H1 (cell line): ENCODE measurements at regions not wholly inside any gene's neighbourhood (a gene's known extent, or its start where the extent isn't known, plus 50 kb on each side); places are given as distances from the start of the nearest gene placed in this dataset.

Source experiments
- CTCF ChIA-PET: fragments of 300-600 bp; sonication (Branson Sonifier 250); formaldehyde crosslinking; loops from one replicate; lab custom pipeline; 2021; ENCODE audit not compliant: partially characterized antibody; lab: Charles Lee
- POLR2A ChIA-PET: fragments of 300-600 bp; sonication (Branson Sonifier 250); formaldehyde crosslinking; loops from one replicate; lab custom pipeline; 2021; ENCODE audit warnings: inconsistent platforms; ENCODE audit not compliant: partially characterized antibody; lab: Charles Lee
- DNase-seq, 2 experiments: peaks; one replicate each; pipeline versions ENCODE4 v3.0.0 to v3.0.0-alpha.2; 2010 to 2022; ENCODE audit warnings: low spot score in 2 of 2, low read depth in 1 of 2, mixed read lengths in 1 of 2
- FAIRE-seq: peaks from 2 replicates; lab custom pipeline; 2011; peaks lifted over from hg19 to GRCh38; lab: Jason Lieb, UNC
- H2AFZ ChIP-seq: 2 replicates; pipeline ENCODE4 v1.8.1; 2012; ENCODE audit warnings: low read length, inconsistent platforms
- H2AK5ac ChIP-seq: 2 replicates; pipeline ENCODE4 v1.6.1; 2013; ENCODE audit warnings: low read depth, low read length
- H2BK120ac ChIP-seq: replicated peaks from 2 replicates; pipeline ENCODE3; 2013; ENCODE audit warnings: low read depth, low read length, inconsistent platforms
- H2BK12ac ChIP-seq: 2 replicates; pipeline ENCODE4 v1.6.1; 2013; ENCODE audit warnings: low read depth, low read length
- H2BK15ac ChIP-seq: 2 replicates; pipeline ENCODE4 v1.6.1; 2013; ENCODE audit warnings: low read length
- H2BK20ac ChIP-seq: 2 replicates; pipeline ENCODE4 v1.6.1; 2013; ENCODE audit warnings: low read length
- H2BK5ac ChIP-seq: 2 replicates; pipeline ENCODE4 v1.6.1; 2013; ENCODE audit warnings: low read depth, low read length
- H3K14ac ChIP-seq: 2 replicates; pipeline ENCODE4 v1.6.1; 2013; ENCODE audit warnings: inconsistent platforms; ENCODE audit not compliant: insufficient read length
- H3K18ac ChIP-seq: 2 replicates; pipeline ENCODE4 v1.6.1; 2013; ENCODE audit warnings: low read length; ENCODE audit errors: extremely low read depth
- H3K23ac ChIP-seq: 2 replicates; pipeline ENCODE4 v1.6.1; 2013; ENCODE audit warnings: inconsistent platforms; ENCODE audit not compliant: insufficient read length
- H3K23me2 ChIP-seq: 2 replicates; pipeline ENCODE4 v1.6.1; 2013; ENCODE audit warnings: low read depth, low read length
- H3K27ac ChIP-seq: 2 replicates; pipeline ENCODE4 v1.6.1; 2011; ENCODE audit warnings: low read depth, low read length, inconsistent platforms
- H3K27me3 ChIP-seq, 4 experiments: replicated peaks in 1 of 4; 1 replicate in 1 of 4; 2 replicates in 3 of 4; pipeline versions ENCODE4 v1.6.1 to v1.8.1; 2011 to 2013; ENCODE audit warnings: low read length in 3 of 4, mild to moderate bottlenecking in 3 of 4, inconsistent platforms in 2 of 4, mixed read lengths in 2 of 4, moderate library complexity in 1 of 4; ENCODE audit not compliant: control insufficient read depth in 3 of 4, insufficient read depth in 3 of 4; ENCODE audit errors: extremely low read depth in 1 of 4
- H3K36me3 ChIP-seq, 4 experiments: 2 replicates each; pipeline versions ENCODE4 v1.6.1 to v1.8.1; 2011 to 2013; ENCODE audit warnings: mild to moderate bottlenecking in 4 of 4, low read length in 3 of 4, moderate library complexity in 2 of 4, control low read depth in 1 of 4, inconsistent platforms in 1 of 4; ENCODE audit not compliant: insufficient read depth in 4 of 4, control insufficient read depth in 2 of 4
- H3K4ac ChIP-seq: replicated peaks from 2 replicates; pipeline ENCODE3; 2013; ENCODE audit warnings: low read length, low read depth, mixed read lengths, inconsistent platforms; ENCODE audit not compliant: insufficient read length
- H3K4me1 ChIP-seq, 4 experiments: replicated peaks in 1 of 4; 1 replicate in 1 of 4; 2 replicates in 3 of 4; pipeline versions ENCODE4 v1.6.1 to v1.8.1; 2011 to 2013; ENCODE audit warnings: low read length in 3 of 4, inconsistent platforms in 2 of 4, mixed read lengths in 1 of 4; ENCODE audit not compliant: insufficient read depth in 4 of 4, control insufficient read depth in 3 of 4
- H3K4me2 ChIP-seq, 2 experiments: 2 replicates each; pipeline versions ENCODE4 v1.6.1 to v1.8.1; 2011 to 2013; ENCODE audit warnings: low read depth in 2 of 2, low read length in 2 of 2, control low read depth in 1 of 2, inconsistent platforms in 1 of 2, mild to moderate bottlenecking in 1 of 2; ENCODE audit not compliant: insufficient read depth in 1 of 2
- H3K4me3 ChIP-seq, 4 experiments: fragments of 200-600, 300-600 bp in 1 of 4; sonication (generic), shearing (Covaris generic), sonication (Bioruptor Twin) in 1 of 4; 2 replicates each; pipeline versions ENCODE4 v1.5.1 to v1.8.1; 2011 to 2016; ENCODE audit warnings: low read length in 4 of 4, low read depth in 3 of 4, control low read depth in 2 of 4, inconsistent platforms in 2 of 4, mild to moderate bottlenecking in 2 of 4, mixed read lengths in 1 of 4, moderate library complexity in 1 of 4; ENCODE audit not compliant: insufficient read depth in 2 of 4; ENCODE audit errors: extremely low read depth in 1 of 4
- H3K56ac ChIP-seq: replicated peaks from 2 replicates; pipeline ENCODE3; 2013; ENCODE audit warnings: low read depth, mild to moderate bottlenecking, mixed read lengths, low read length, inconsistent platforms; ENCODE audit not compliant: insufficient read length
- H3K79me1 ChIP-seq: 2 replicates; pipeline ENCODE4 v1.6.1; 2013; ENCODE audit warnings: low read depth, low read length, control low read depth
- H3K79me2 ChIP-seq, 2 experiments: 2 replicates each; pipeline versions ENCODE4 v1.6.1 to v1.8.1; 2012 to 2013; ENCODE audit warnings: low read length in 2 of 2, mild to moderate bottlenecking in 2 of 2, inconsistent platforms in 1 of 2; ENCODE audit not compliant: insufficient read depth in 2 of 2, control insufficient read depth in 1 of 2
- H3K9ac ChIP-seq, 4 experiments: replicated peaks in 1 of 4; 1 replicate in 1 of 4; 2 replicates in 3 of 4; pipeline versions ENCODE4 v1.6.1 to v1.8.1; 2011 to 2013; ENCODE audit warnings: low read depth in 3 of 4, low read length in 3 of 4, control low read depth in 2 of 4, mild to moderate bottlenecking in 2 of 4, moderate library complexity in 2 of 4, inconsistent platforms in 1 of 4; ENCODE audit errors: extremely low read depth in 1 of 4
- H3K9me3 ChIP-seq, 2 experiments: 2 replicates each; pipeline versions ENCODE4 v1.6.1 to v1.8.1; 2012 to 2013; ENCODE audit warnings: mild to moderate bottlenecking in 2 of 2, moderate library complexity in 2 of 2, control low read depth in 1 of 2, inconsistent platforms in 1 of 2, low read depth in 1 of 2, low read length in 1 of 2, mixed read lengths in 1 of 2; ENCODE audit not compliant: insufficient read depth in 2 of 2
- H4K20me1 ChIP-seq, 2 experiments: replicated peaks in 1 of 2; 2 replicates each; pipeline versions ENCODE3 to v1.8.1; 2011 to 2013; ENCODE audit warnings: inconsistent platforms in 2 of 2, low read length in 2 of 2, mild to moderate bottlenecking in 1 of 2; ENCODE audit not compliant: insufficient read depth in 2 of 2, control insufficient read depth in 1 of 2
- H4K5ac ChIP-seq: 2 replicates; pipeline ENCODE4 v1.6.1; 2013; ENCODE audit warnings: low read length, low read depth, mixed read lengths, inconsistent platforms; ENCODE audit not compliant: insufficient read length
- H4K8ac ChIP-seq: 2 replicates; pipeline ENCODE4 v1.8.0; 2013; ENCODE audit warnings: mild to moderate bottlenecking, moderate library complexity, low read length, inconsistent platforms; ENCODE audit not compliant: insufficient read depth; ENCODE audit errors: extremely low read depth
- H4K91ac ChIP-seq: replicated peaks from 2 replicates; pipeline ENCODE3; 2013; ENCODE audit warnings: low read length, mixed read lengths, inconsistent platforms; ENCODE audit not compliant: insufficient read length
- ATF3 ChIP-seq: IDR thresholded peaks from 2 replicates; pipeline ENCODE4 v1.6.1; 2011; ENCODE audit warnings: low read depth, mild to moderate bottlenecking, low read length; ENCODE audit not compliant: insufficient read depth
- CBX5 ChIP-seq: fragments of 300-800, 300-1000 bp; sonication (generic); IDR thresholded peaks from 2 replicates; pipeline ENCODE4 v1.7.1; 2016; ENCODE audit warnings: antibody characterized with exemption, low read length, low read depth
- CTCF ChIP-seq, 3 experiments: IDR thresholded peaks; 1 replicate in 2 of 3; 2 replicates in 1 of 3; pipeline versions ENCODE4 v1.5.1 to v1.6.1; 2011; ENCODE audit warnings: low read length in 3 of 3, mild to moderate bottlenecking in 3 of 3, inconsistent platforms in 2 of 3, low read depth in 1 of 3, moderate library complexity in 1 of 3; ENCODE audit not compliant: insufficient read depth in 1 of 3; ENCODE audit errors: control extremely low read depth in 1 of 3
- GABPA ChIP-seq: IDR thresholded peaks from 2 replicates; pipeline ENCODE4 v1.6.1; 2011; ENCODE audit warnings: mild to moderate bottlenecking, low read length, moderate library complexity, borderline replicate concordance; ENCODE audit not compliant: insufficient read depth
- MAX ChIP-seq: IDR thresholded peaks from 2 replicates; pipeline ENCODE4 v1.6.1; 2012; ENCODE audit warnings: inconsistent platforms
- PHF8 ChIP-seq: fragments of 200-600 bp; sonication (generic); conservative IDR thresholded peaks from 2 replicates; pipeline ENCODE4 v1.7.1; 2012; ENCODE audit warnings: low read depth, mild to moderate bottlenecking, inconsistent platforms, low read length, moderate library complexity
- RAD21 ChIP-seq, 2 experiments: IDR thresholded peaks in 1 of 2; conservative IDR thresholded peaks in 1 of 2; 2 replicates each; pipeline ENCODE4 v1.6.1; 2011; ENCODE audit warnings: low read depth in 2 of 2, low read length in 2 of 2, improper control_type of control experiment in 1 of 2, inconsistent platforms in 1 of 2, mild to moderate bottlenecking in 1 of 2, moderate library complexity in 1 of 2
- WGBS, 2 experiments: shearing (Covaris generic) in 1 of 2; methylation state at CpG; one replicate each; pipeline versions ENCODE4 v1.1.6 to v1.1.7; 2013 to 2015; ENCODE audit warnings: low lambda C conversion rate in 2 of 2, mixed read lengths in 2 of 2, inconsistent platforms in 1 of 2, low coverage in 1 of 2, missing lambda C conversion rate in 1 of 2; ENCODE audit not compliant: insufficient replicate concordance in 2 of 2, insufficient coverage in 1 of 2, insufficient read length in 1 of 2; ENCODE audit errors: extremely low coverage in 1 of 2, missing lambda C conversion rate in 1 of 2; 5-methylcytosine and 5-hydroxymethylcytosine counted together

GRCh38 chr2:143852759-143853158, 667.2 kb downstream of the ZEB2 start:
- Histone ChIP-seq H4K91ac (no peak overlapping the region), H3K23me2 (no peaks in the 10 kb centered on the region; the same call in 1 of the 2 replicates), H3K9ac (no peak overlapping the region), H2BK15ac (no peak overlapping the region), H2BK5ac (no peak overlapping the region), H2BK120ac (no peak overlapping the region), H3K79me2 (no peaks in the 10 kb centered on the region), H3K27ac (no peak overlapping the region), H3K9me3 (no peaks in the 10 kb centered on the region), H4K8ac (no peak overlapping the region), H4K20me1 (no peaks in the 10 kb centered on the region), H3K4me2 (no peak overlapping the region), H3K4ac (no peak overlapping the region), H2BK12ac (no peak overlapping the region), H2AFZ (no peak overlapping the region), H3K27me3 (no peaks in the 10 kb centered on the region), H3K23ac (no peak overlapping the region), H3K56ac (no peak overlapping the region), H3K4me3 (no peak overlapping the region), H3K14ac (no peak overlapping the region), H3K79me1 (no peaks in the 10 kb centered on the region), H3K18ac (no peak overlapping the region), H3K36me3 (no peaks in the 10 kb centered on the region), H4K5ac (no peak overlapping the region), H2BK20ac (no peak overlapping the region), H2AK5ac (no peak overlapping the region), H3K4me1 (no peaks in the 10 kb centered on the region)
- peak; percentile 71 for FAIRE-seq
- ChIA-PET CTCF (interaction anchor here (0.6 to 1.4 kb wide), 7 partner anchors 30 to 1917 kb away, joined by 3 read pairs; no protein-coding TSS in a partner anchor), POLR2A (no interaction called here)
- DNase-seq: peak in 1 of 2 experiments; percentile 33
- WGBS, 2 experiments: 66% methylated on average over 4 of the region's 4 CpGs; no CpG with 5 or more reads in 1 of the 2 experiments
- TF ChIP-seq RAD21 (IDR thresholded peaks at IDR 0.05 in 1 of 2, conservative IDR thresholded peaks at IDR 0.05 in 1 of 2; ENCODE audit: low read depth in 2 of 2, low read length in 2 of 2): peak; percentile 81 to 85
- no peak for TF ChIP-seq PHF8
- no peak for TF ChIP-seq CBX5
- no peak for TF ChIP-seq MAX
- no peak for TF ChIP-seq GABPA
- TF ChIP-seq CTCF (IDR thresholded peaks at IDR 0.05; ENCODE audit: control extremely low read depth in 1 of 3, insufficient read depth in 1 of 3, low read depth in 1 of 3, low read length in 3 of 3): peak; percentile 37 to 57 (median 53)
- no peak for TF ChIP-seq ATF3
